Urinary bladder (tissue), 3 donors: ENCODE measurements at regions not wholly inside any gene's neighbourhood (a gene's known extent, or its start where the extent isn't known, plus 50 kb on each side); places are given as distances from the start of the nearest gene placed in this dataset.

ENCODE experiments used
- DNase-seq: peaks from one replicate; pipeline ENCODE4 v3.0.0-alpha.2; 2015; ENCODE audit errors: extremely low spot score
- H3K27ac ChIP-seq: one replicate; pipeline ENCODE4 v1.5.1; 2013; ENCODE audit warnings: low read depth, mild to moderate bottlenecking, moderate library complexity
- H3K36me3 ChIP-seq: one replicate; pipeline ENCODE4 v1.6.1; 2013; ENCODE audit warnings: mild to moderate bottlenecking, moderate library complexity; ENCODE audit not compliant: insufficient read depth
- H3K4me1 ChIP-seq: one replicate; pipeline ENCODE4 v1.6.1; 2013; ENCODE audit warnings: mild to moderate bottlenecking, moderate library complexity; ENCODE audit not compliant: insufficient read depth
- H3K4me3 ChIP-seq: one replicate; pipeline ENCODE4 v1.5.1; 2013; ENCODE audit warnings: low read depth, low read length
- WGBS: extraction: QIAGEN DNeasy Blood & Tissue Kit; methylation state at CpG from one replicate; pipeline ENCODE4 v1.1.7; 2013; 5-methylcytosine and 5-hydroxymethylcytosine counted together
- donor health status: healthy with polysubstance abuse.
- donor health status: healthy.

DNA sequence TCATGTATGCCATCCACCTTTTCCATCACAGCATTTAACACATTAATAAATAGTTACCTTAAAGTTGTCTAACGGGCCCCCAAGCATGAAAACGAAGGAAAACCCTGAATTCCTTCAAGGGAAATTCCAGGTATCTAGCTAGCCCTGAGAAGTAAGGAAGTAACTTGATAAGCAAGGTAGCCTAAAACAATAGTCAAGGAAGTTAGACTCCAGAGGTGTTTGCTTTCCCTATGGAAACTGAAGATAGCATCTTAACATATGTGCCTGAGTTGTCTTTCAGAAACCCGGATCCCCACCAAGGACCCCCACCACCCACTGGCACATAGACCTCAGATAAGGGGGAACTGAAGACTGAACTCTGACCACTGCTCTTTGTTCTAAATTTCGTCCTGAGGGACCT lies 127.4 kb downstream of the TBXT start:
- no peak for DNase-seq
- no peaks in the 10 kb centered on the region for H3K4me1 ChIP-seq
- WGBS: 59% methylated on average over 4 of the region's 4 CpGs
- H3K27ac ChIP-seq: no peak overlapping the region
- H3K4me3 ChIP-seq: no peak overlapping the region
- H3K36me3 ChIP-seq: no peaks in the 10 kb centered on the region

DNA sequence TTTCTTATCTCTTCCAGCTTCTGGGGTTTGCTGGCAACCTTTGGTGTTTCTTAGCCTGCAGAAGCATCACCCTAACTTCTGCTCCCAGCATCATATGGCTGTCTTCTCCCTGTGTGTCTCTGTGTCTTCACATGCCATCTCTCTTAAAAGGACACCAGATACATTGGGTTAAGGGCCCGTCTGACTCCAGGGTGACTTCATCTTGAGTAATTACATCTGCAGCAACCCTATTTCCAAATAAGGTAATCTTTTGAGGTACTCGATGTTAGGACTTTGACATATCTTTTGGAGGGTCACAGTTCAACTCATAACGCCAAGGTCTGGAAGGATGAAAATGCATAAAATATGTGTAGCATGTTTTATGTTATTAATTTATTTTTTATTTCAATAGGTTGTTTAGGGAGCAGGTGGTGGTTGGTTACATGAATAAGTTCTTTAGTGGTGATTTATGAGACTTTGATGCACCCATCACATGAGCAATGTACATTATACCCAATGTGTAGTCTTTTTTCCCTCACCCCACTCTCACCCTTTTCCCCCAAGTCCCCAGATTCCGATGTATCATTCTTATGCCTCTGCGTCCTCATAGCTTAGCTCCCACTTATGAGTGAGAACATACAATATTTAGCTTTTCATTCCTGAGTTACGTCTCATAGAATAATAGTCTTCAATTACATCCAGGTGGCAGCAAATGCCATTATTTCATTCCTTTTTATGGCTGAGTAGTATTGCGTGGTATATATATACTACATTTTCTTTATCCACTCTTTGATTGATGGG lies 131.1 kb downstream of the TBXT start:
- Histone ChIP-seq H3K4me3 (no peak overlapping the region), H3K27ac (no peak overlapping the region), H3K4me1 (no peaks in the 10 kb centered on the region), H3K36me3 (no peaks in the 10 kb centered on the region)
- DNase-seq: no peak
- WGBS: 79% methylated on average over 7 of the region's 7 CpGs

DNA sequence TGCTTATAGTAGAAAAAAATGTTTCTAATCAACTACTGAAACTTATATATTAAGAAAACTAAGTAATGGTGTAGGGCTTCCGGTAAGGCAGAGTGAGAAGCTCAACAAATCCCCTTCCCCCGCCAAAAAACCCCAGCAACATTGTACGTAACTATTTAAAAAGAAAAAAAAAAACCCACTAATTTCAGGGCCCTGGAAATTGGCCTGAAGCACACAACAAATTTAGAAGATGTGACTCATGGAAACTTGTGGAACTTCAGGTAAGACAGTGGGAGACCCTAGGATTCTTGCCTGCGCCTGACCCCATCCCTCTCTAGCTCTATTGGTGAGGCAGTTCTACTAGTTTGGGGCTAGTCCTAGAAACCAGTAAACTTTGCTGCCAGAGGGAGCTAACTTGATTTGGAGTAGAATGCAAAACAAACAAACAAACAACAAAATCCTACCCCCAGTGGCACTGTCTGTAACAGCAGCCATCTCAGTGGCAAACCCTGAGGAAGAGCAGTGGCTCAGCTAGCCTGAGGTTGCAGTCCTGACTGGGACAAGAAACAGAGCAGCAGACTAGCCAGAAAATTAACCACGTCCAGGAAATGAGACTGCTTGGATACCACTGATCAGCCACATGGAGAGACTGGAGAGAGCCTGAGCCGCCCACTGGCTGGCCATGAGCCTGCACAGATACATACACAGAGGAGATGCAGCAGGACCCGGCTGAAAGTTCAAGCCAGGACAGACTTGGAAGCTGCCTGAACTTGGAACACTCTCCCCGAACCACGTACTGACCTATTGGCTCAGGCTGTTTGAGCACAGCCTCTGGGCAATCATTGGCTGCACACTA lies 135.1 kb downstream of the TBXT start:
- Histone ChIP-seq H3K27ac (no peak overlapping the region), H3K36me3 (no peaks in the 10 kb centered on the region), H3K4me1 (no peaks in the 10 kb centered on the region), H3K4me3 (no peak overlapping the region)
- DNase-seq: no peak
- 49% methylated on average over 9 of the region's 9 CpGs for WGBS

DNA sequence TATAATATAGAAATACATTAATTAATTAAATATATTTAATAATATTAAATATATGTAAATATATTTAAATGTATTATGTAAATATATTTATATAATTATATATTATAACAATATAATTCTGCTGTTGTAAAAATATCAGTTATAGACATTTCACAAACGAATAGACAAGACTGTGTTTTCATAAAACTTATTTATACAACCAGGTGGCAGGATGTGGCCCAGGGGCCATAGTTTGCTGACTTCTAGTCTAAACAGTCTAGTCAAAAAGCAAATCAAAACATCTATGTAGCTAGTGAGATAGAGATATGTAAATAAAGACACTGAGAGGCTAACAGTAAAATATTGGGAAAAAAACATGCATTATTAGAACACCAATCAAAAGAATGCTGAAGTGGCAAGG lies 136.4 kb downstream of the TBXT start:
- WGBS: 73% methylated on average over 1 of the region's 1 CpG
- DNase-seq: no peak
- H3K4me3 ChIP-seq: no peak overlapping the region
- no peaks in the 10 kb centered on the region for H3K36me3 ChIP-seq
- H3K4me1 ChIP-seq: no peaks in the 10 kb centered on the region
- H3K27ac ChIP-seq: no peak overlapping the region

DNA sequence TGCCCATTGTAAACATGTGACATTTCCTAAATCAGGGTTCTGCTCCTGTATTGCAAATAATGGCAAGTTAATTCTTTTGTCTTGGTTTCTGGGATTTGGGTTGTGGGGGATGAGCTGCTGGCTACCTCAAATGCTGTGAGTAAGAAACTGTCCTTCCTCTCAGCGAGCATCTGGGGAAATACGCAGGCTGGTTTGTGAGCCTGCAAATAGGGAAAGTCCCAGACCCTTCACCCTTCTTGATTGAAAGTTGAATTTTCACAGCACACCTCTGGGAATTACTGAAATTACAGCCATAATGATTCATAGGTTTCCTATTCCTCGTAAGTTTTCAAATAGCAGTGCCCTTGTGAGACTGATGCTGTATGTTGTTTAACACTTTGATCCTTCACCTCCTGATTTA lies 138.1 kb downstream of the TBXT start:
- DNase-seq: no peak
- Histone ChIP-seq H3K36me3 (no peaks in the 10 kb centered on the region), H3K27ac (no peak overlapping the region), H3K4me3 (no peak overlapping the region), H3K4me1 (no peaks in the 10 kb centered on the region)
- 51% methylated on average over 3 of the region's 3 CpGs for WGBS

DNA sequence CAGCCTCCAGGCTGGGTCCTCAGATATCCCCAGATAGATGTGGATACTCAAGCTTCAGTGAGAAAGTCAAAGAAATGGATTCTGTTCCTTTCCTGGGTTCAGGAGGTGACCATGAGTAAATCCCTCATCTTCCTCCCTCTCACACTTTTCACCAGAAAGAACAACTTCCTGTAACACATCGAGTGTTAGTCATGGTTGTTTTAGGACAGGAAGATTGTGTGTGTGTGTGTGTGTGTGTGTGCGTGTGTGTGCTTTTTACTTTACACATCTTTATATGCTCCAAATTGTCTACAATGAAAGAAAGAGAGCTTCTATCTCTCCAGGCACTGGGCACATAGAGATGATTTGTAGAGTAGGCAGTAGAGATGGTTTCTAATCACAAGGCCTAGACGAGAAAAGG lies 139.9 kb downstream of the TBXT start:
- H3K4me3 ChIP-seq: no peak overlapping the region
- H3K27ac ChIP-seq: no peak overlapping the region
- H3K36me3 ChIP-seq: no peaks in the 10 kb centered on the region
- 59% methylated on average over 3 of the region's 3 CpGs for WGBS
- H3K4me1 ChIP-seq: no peaks in the 10 kb centered on the region
- DNase-seq: no peak

DNA sequence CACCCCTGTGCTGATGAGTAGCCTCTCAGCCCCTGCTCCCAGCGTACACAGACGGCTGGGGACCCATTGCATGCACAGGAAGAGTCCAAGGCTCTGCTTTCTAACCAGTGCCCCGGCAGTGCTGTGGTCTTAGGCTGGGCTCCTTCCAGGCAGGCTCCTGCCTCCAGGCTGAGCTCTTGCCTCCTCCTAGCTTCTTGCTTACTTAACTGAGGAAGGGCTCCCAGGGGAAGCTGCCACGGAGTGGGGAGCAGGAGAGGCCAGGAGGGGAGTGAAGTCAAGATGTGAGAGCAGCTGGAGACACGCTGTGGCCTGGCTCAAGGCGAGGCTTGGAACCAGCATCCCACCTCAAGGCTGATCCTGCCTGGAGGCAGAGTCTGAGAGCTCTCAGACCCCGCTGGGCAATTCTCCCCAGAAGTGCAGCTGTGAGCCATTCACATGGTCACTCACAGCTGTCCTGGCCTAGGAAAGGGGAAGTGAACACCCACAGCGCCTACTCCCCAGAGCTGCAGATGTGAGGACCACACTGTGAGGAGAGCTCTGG lies 141.0 kb downstream of the TBXT start:
- H3K4me1 ChIP-seq: no peaks in the 10 kb centered on the region
- no peak overlapping the region for H3K27ac ChIP-seq
- WGBS: 63% methylated on average over 8 of the region's 8 CpGs
- no peak for DNase-seq
- H3K4me3 ChIP-seq: no peak overlapping the region
- no peaks in the 10 kb centered on the region for H3K36me3 ChIP-seq

DNA sequence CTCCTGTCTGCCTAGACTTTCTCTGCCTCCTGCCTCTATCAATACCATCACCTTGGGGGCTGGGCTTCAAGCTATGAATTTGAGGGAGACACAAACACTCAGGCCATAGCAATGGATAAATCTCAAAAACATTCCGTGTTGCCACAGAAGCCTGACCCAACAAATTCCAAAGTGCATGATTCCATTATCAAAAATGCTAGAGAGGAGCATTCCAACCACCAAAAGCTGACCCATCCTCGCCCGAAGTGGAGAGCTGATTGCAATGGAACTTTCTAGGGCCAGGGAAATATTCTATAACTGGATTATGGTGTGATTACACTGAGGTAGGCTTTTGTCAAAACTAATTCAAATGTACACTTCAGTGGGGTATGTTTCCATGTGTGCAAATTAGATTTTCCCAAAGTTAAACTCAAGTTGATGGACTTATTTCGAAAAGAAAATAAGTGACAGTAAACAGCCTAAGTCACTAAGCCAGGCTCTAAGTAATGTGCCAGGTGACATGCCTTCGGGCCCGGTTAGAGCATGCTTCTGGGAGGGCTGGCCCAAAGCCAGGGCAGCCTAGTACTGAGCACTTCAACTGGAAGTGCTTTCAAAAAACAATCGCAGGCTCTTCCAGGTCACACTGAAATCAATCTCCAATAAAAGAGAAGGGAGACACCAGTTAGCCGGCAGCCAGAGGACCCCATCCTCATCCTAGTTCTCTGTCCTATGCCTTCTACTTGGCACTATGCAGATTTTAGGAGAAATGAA lies 142.3 kb downstream of the TBXT start:
- no peaks in the 10 kb centered on the region for H3K4me1 ChIP-seq
- H3K4me3 ChIP-seq: no peak overlapping the region
- no peak for DNase-seq
- H3K36me3 ChIP-seq: no peaks in the 10 kb centered on the region
- no peak overlapping the region for H3K27ac ChIP-seq
- WGBS: 69% methylated on average over 8 of the region's 8 CpGs

DNA sequence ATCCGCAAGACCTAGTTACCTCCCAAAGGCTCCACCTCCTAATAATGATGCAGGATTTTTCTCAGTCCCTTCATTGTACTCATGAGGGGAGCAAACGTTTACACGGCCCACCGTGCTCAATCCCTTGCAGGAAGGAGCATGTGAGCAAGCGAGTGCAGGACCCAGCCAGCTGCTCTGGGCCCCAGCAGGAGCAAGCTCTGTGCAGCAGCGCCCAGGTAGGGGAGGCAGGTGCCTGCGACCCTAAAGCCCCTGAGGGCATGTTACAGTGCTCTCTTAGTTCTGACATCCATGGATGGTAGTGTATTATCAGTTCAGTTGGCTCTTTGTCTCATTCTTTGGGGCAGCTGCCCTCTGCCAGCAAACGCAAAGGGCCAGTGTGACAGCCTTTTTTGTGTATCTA lies 143.4 kb downstream of the TBXT start:
- DNase-seq: no peak
- Histone ChIP-seq H3K4me1 (no peaks in the 10 kb centered on the region), H3K27ac (no peak overlapping the region), H3K4me3 (no peak overlapping the region), H3K36me3 (no peaks in the 10 kb centered on the region)
- 92% methylated on average over 8 of the region's 8 CpGs for WGBS

DNA sequence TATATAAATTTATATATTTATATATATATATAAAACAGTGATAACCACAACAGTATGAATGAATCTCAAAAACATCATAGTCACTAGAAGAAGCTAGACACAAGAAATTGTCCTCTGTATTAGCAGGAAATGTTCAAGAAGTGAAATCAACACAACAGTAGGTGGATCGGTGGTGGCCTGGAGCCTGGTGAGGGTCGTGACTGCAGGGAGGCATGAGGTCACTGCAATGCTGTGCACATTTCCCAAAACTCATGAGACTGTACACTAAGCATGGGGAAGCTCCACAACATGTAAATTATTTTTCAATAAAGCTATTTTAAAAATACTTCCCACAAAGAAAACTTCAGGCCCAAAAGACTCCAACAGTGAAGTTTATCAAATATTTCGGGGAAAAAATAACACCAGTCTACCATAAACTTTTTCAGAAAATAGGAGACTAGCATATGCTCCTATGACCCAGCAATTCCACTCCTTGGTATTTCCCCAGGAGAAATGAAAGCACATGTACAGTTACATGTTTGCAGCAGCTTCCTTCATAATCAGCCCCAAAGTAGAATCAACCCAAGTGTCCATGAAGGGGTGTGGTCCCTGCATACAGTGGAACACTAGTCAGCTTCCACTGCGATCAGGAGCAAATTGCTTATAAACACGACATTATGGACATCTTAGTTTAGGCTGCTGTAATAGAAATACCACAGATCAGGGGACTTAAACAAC lies 144.2 kb downstream of the TBXT start:
- Histone ChIP-seq H3K4me3 (no peak overlapping the region), H3K4me1 (no peaks in the 10 kb centered on the region), H3K36me3 (no peaks in the 10 kb centered on the region), H3K27ac (no peak overlapping the region)
- 87% methylated on average over 5 of the region's 5 CpGs for WGBS
- DNase-seq: no peak

DNA sequence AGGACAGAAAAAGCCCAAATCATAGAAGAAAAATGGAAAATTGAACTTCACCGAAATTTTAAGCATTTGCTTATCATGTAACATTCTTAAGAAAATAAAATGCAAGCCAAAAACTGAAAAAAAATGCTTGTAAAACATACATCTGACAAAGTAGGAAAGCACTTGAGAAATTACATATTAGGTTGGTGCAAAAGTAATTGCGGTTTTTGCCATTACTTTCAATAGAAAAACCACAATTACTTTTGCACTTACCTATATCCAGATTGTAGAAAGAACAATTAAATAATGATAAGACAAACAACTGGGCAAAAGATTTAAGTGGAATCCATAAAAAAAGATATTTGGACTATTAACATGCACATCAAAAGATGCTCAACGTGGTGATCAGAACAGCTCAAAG lies 146.2 kb downstream of the TBXT start:
- Histone ChIP-seq H3K4me1 (no peaks in the 10 kb centered on the region), H3K36me3 (no peaks in the 10 kb centered on the region), H3K27ac (no peak overlapping the region), H3K4me3 (no peak overlapping the region)
- no peak for DNase-seq
- WGBS: 85% methylated on average over 3 of the region's 3 CpGs

DNA sequence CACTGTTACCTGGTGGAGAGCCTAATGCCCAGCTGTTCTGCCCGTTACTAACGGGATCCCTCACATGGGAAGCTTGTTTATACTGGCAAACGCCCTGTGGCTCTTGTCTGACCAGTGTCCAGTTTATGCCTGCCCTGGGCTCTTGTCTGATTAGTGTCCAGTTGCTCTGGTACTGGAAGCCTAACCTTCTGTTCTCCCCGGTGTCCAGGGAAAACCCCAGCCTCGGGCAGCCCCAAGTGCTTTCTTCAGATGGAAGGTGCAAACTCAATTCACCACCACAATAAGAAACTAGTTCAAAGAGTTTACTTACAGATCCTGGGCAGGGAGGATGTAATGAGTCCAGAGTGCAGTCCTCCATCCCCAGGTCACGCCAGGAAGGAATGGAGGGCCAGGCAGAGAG lies 148.4 kb downstream of the TBXT start:
- no peak for DNase-seq
- 66% methylated on average over 6 of the region's 6 CpGs for WGBS
- H3K4me3 ChIP-seq: no peak overlapping the region
- no peak overlapping the region for H3K27ac ChIP-seq
- no peaks in the 10 kb centered on the region for H3K36me3 ChIP-seq
- H3K4me1 ChIP-seq: no peaks in the 10 kb centered on the region

DNA sequence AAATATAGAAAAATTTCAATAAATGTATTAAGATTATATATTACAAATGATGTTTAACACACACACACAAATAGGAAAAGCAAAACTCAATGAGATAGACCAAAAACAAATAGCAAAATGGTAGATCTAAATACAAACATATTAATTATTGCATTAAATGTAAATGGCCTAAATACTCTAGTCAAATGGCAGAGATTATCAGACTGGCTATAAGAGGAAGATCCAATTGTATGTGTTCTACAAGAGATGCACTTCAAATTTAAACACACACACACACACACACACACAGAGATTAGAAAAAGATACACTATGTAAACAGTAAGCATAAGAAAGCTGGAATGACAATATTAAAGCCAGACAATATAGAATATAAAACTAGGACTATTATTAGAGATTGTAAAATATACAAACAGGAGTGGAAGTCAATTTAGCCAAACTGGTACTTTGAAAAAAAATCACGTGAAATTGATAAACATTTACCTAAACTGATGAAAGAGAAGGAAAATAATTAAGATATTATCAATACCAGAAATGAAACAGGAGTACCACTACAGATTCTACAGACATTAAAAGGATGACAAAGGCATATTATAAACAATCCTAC lies 150.5 kb downstream of the TBXT start:
- no peak overlapping the region for H3K4me3 ChIP-seq
- no peaks in the 10 kb centered on the region for H3K36me3 ChIP-seq
- no peaks in the 10 kb centered on the region for H3K4me1 ChIP-seq
- 67% methylated on average over 1 of the region's 1 CpG for WGBS
- H3K27ac ChIP-seq: no peak overlapping the region
- DNase-seq: no peak
